ENCODE measurements at regions not wholly inside any gene's neighbourhood (a gene's known extent, or its start where the extent isn't known, plus 50 kb on each side); places are given as distances from the start of the nearest gene placed in this dataset.

DNA sequence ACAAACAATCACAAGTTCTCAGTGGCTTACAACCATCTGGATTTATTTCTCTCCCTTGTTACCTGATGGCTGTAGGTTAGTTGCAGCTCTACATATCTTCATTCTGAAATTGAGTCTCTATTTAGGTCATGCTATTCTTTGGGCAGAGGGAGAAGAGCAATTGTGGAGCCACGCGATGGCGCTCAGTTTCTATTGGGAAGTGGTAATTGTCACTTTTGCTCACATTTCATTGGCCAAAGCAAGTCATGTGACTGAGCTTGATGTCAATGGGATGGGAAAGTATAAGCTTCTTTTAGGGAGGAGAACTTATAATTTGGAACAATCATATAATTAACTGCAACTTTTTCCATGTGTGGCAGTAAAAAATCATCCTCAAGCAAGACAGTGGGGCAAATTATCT, 166.5 kb downstream of the LMO4 start:
- 79% methylated on average over 3 of the region's 3 CpGs for WGBS (ENCODE audit: insufficient coverage, insufficient replicate concordance, low lambda C conversion rate, missing lambda C conversion rate)
- intact Hi-C loops (cut with micrococcal nuclease; ENCODE audit: unreplicated experiment), result no loop called here
- H3K79me2 ChIP-seq (ENCODE audit: control insufficient read depth, insufficient read depth, low read length), result no peaks in the 10 kb centered on the region
- BruUV-seq (replicated peaks), result no TSS peak
- H3K9ac ChIP-seq (ENCODE audit: control insufficient read depth, insufficient read depth, low read length), result no peak overlapping the region
- H3K9me3 ChIP-seq (replicated peaks; ENCODE audit: control insufficient read depth, insufficient read depth, low read length), result no peaks in the 10 kb centered on the region
- CTCF ChIA-PET, result interaction anchor here (1.0 to 2.1 kb wide), 2 partner anchors 10 to 458 kb away, joined by 3 to 7 read pairs; no protein-coding TSS in a partner anchor
- POLR2A ChIA-PET, result no interaction called here
- FAIRE-seq (no peak), ATAC-seq (no peak), DNase-seq (ENCODE audit: low read depth, low spot score) (no peak)
- H2AFZ ChIP-seq (ENCODE audit: control insufficient read depth, low read depth, low read length), result no peak overlapping the region
- H3K4me1 ChIP-seq (ENCODE audit: control insufficient read depth, insufficient read depth, low read length), result no peaks in the 10 kb centered on the region
- in situ Hi-C loops (cut with MboI), result no loop called here
- TF ChIP-seq CTCF (IDR thresholded peaks at IDR 0.05 in 2 of 3, conservative IDR thresholded peaks at IDR 0.05 in 1 of 3; ENCODE audit: control insufficient read depth in 2 of 3, extremely low read depth in 1 of 3, insufficient read depth in 1 of 3, low read depth in 3 of 3, low read length in 3 of 3), result no peak
- RAD21 ChIA-PET (ENCODE audit: unreplicated experiment), result no interaction called here
- H3K4me2 ChIP-seq (ENCODE audit: control insufficient read depth, insufficient read depth), result no peak overlapping the region
- no peak overlapping the region for H3K27ac ChIP-seq (ENCODE audit: control insufficient read depth, insufficient read depth)
- H4K20me1 ChIP-seq (ENCODE audit: control insufficient read depth, insufficient read depth), result no peaks in the 10 kb centered on the region
- H3K27me3 ChIP-seq (replicated peaks in 1 of 2; ENCODE audit: control insufficient read depth in 2 of 2, insufficient read depth in 2 of 2, low read length in 1 of 2), result no peaks in the 10 kb centered on the region
- H3K4me3 ChIP-seq, result no peak overlapping the region
- no peaks in the 10 kb centered on the region for H3K36me3 ChIP-seq (ENCODE audit: control insufficient read depth in 2 of 2, insufficient read depth in 2 of 2, low read length in 1 of 2)
- SMC1A ChIA-PET (ENCODE audit: uncharacterized antibody, unreplicated experiment), result interaction anchor here (1.2 to 3.0 kb wide), 2 partner anchors 10 to 31 kb away, joined by 4 to 17 read pairs; no protein-coding TSS in a partner anchor

DNA sequence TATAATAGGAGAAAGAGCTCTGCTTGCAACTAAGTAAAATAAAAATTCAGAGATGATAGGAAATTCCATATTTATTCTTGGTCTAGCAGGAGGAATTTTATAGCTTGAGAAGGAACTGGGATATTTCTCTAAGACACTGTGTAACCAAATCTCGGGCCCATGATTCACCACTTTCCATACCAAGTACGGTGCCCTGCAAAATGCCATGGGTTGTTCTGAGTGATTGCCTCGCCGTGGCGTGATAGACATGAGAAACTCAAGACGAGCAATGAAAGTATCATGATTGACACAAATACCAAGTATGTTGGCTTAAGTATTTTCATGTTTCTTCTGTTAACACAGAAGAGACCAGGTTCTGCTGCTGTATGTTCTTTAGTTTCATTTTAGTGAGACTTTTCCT, 167.2 kb downstream of the LMO4 start:
- TF ChIP-seq ATF7 (IDR thresholded peaks at IDR 0.05; ENCODE audit: low read depth) (no peak), ETV6 (conservative IDR thresholded peaks at IDR 0.05 in 1 of 2, IDR thresholded peaks at IDR 0.05 in 1 of 2; ENCODE audit: borderline replicate concordance in 1 of 2, low read depth in 1 of 2) (no peak), RUNX3 (IDR thresholded peaks at IDR 0.05; ENCODE audit: low read length) (no peak), CBX5 (IDR thresholded peaks at IDR 0.05; ENCODE audit: low read depth) (no peak), BMI1 (IDR thresholded peaks at IDR 0.05; ENCODE audit: borderline replicate concordance) (no peak)
- FAIRE-seq (no peak), ATAC-seq (no peak), DNase-seq (ENCODE audit: low read depth, low spot score) (no peak)
- no peak overlapping the region for H3K4me3 ChIP-seq
- POLR2A ChIA-PET, result no interaction called here
- 84% methylated on average over 6 of the region's 6 CpGs for WGBS (ENCODE audit: insufficient coverage, insufficient replicate concordance, low lambda C conversion rate, missing lambda C conversion rate)
- CTCF ChIA-PET, result interaction anchor here (0.6 to 2.1 kb wide), 3 partner anchors 10 to 548 kb away, joined by 3 to 7 read pairs (median 3); no protein-coding TSS in a partner anchor
- H3K27ac ChIP-seq (ENCODE audit: control insufficient read depth, insufficient read depth), result no peak overlapping the region
- H4K20me1 ChIP-seq (ENCODE audit: control insufficient read depth, insufficient read depth), result no peaks in the 10 kb centered on the region
- in situ Hi-C loops (cut with MboI) (no loop called here), intact Hi-C loops (cut with micrococcal nuclease; ENCODE audit: unreplicated experiment) (no loop called here)
- no peak overlapping the region for H3K4me2 ChIP-seq (ENCODE audit: control insufficient read depth, insufficient read depth)
- H3K79me2 ChIP-seq (ENCODE audit: control insufficient read depth, insufficient read depth, low read length), result no peaks in the 10 kb centered on the region
- H3K9ac ChIP-seq (ENCODE audit: control insufficient read depth, insufficient read depth, low read length), result no peak overlapping the region
- no peaks in the 10 kb centered on the region for H3K36me3 ChIP-seq (ENCODE audit: control insufficient read depth in 2 of 2, insufficient read depth in 2 of 2, low read length in 1 of 2)
- no peak overlapping the region for H2AFZ ChIP-seq (ENCODE audit: control insufficient read depth, low read depth, low read length)
- no TSS peak for BruUV-seq (replicated peaks)
- H3K27me3 ChIP-seq (replicated peaks in 1 of 2; ENCODE audit: control insufficient read depth in 2 of 2, insufficient read depth in 2 of 2, low read length in 1 of 2), result no peaks in the 10 kb centered on the region
- no peaks in the 10 kb centered on the region for H3K9me3 ChIP-seq (replicated peaks; ENCODE audit: control insufficient read depth, insufficient read depth, low read length)
- SMC1A ChIA-PET (ENCODE audit: uncharacterized antibody, unreplicated experiment), result interaction anchor here (1.2 to 3.0 kb wide), 2 partner anchors 10 to 32 kb away, joined by 4 to 17 read pairs; no protein-coding TSS in a partner anchor
- RAD21 ChIA-PET (ENCODE audit: unreplicated experiment), result no interaction called here
- H3K4me1 ChIP-seq (ENCODE audit: control insufficient read depth, insufficient read depth, low read length), result no peaks in the 10 kb centered on the region

Measured in GM12878 (cell line).